ENCODE measurements at regions not wholly inside any gene's neighbourhood (a gene's known extent, or its start where the extent isn't known, plus 50 kb on each side); places are given as distances from the start of the nearest gene placed in this dataset.

DNA sequence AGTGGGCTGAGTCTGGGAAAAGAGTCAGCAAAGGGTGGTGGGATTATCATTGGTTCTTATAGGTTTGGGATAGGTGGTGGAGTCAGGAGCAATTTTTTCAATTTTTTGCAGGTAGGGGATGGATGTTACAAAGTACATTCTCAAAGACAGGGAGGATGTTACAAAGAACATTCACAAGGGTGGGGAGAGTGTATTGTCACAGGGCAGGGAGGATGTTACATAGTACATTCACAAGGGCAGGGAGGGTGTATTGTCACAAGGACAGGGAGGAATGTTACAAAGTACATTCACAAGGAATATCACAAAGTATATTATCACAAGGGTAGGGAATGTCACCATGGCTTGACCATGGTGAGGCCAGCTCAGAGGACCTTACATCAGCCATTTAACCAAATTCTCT lies 58.6 kb upstream of the WDR75 start:
- in situ Hi-C loops (cut with HindIII; ENCODE audit: low pct_unique_long_range_greater_than_20kb, low sequenced_read_pairs), result no loop called here
- H3K36me3 ChIP-seq (ENCODE audit: control insufficient read depth, insufficient read depth, low read length), result no peaks in the 10 kb centered on the region
- no peaks in the 10 kb centered on the region for H3K9me3 ChIP-seq (ENCODE audit: control insufficient read depth, insufficient read depth, low read depth, low read length)
- no TSS peak for BruUV-seq (replicated peaks)
- DNase-seq (ENCODE audit: low read depth, low spot score) (no peak), ATAC-seq (no peak)
- no peaks in the 10 kb centered on the region for H3K27me3 ChIP-seq (ENCODE audit: control insufficient read depth, insufficient read depth, low read length)
- ChIA-PET CTCF (no interaction called here), POLR2A (no interaction called here)
- H3K4me1 ChIP-seq (ENCODE audit: control insufficient read depth, insufficient read depth, low read length), result no peaks in the 10 kb centered on the region; the same call in 1 of the 2 replicates
- TF ChIP-seq, protein P1, sequence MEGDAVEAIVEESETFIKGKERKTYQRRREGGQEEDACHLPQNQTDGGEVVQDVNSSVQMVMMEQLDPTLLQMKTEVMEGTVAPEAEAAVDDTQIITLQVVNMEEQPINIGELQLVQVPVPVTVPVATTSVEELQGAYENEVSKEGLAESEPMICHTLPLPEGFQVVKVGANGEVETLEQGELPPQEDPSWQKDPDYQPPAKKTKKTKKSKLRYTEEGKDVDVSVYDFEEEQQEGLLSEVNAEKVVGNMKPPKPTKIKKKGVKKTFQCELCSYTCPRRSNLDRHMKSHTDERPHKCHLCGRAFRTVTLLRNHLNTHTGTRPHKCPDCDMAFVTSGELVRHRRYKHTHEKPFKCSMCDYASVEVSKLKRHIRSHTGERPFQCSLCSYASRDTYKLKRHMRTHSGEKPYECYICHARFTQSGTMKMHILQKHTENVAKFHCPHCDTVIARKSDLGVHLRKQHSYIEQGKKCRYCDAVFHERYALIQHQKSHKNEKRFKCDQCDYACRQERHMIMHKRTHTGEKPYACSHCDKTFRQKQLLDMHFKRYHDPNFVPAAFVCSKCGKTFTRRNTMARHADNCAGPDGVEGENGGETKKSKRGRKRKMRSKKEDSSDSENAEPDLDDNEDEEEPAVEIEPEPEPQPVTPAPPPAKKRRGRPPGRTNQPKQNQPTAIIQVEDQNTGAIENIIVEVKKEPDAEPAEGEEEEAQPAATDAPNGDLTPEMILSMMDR (IDR thresholded peaks at IDR 0.05), result no peak
- TF ChIP-seq TCF7L2 (IDR thresholded peaks at IDR 0.05; ENCODE audit: low read depth, low read length), result no peak
- no peak for TF ChIP-seq REST (IDR thresholded peaks at IDR 0.05; ENCODE audit: insufficient read depth in 1 of 2, low read depth in 2 of 2, low read length in 1 of 2)
- no peak overlapping the region for H3K27ac ChIP-seq (ENCODE audit: low read length)
- intact Hi-C loops (cut with micrococcal nuclease; ENCODE audit: unreplicated experiment), result no loop called here
- no peak overlapping the region for H3K4me3 ChIP-seq (ENCODE audit: low read depth in 2 of 2, low read length in 2 of 2)

DNA sequence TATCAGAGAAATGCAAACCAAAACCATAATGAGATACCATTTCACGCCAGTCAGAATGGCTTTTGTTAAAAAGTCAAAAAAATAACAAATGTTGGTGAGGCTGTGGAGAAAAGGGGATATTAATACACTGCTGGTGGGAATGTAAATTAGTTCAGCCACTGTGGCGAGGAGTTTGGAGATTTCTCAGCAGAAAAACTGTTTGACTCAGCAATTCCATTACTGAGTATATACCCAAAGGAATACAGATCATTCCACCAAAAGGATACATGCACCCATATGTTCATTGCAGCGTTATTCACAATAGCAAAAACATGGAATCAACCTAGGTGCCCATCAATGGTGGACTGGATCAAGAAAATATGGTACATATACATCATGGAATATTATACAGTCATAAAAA lies 54.5 kb upstream of the WDR75 start:
- POLR2A ChIA-PET, result no interaction called here
- ATAC-seq, result no peak
- Histone ChIP-seq H3K4me3 (ENCODE audit: low read depth in 2 of 2, low read length in 2 of 2) (no peak overlapping the region), H3K4me1 (ENCODE audit: control insufficient read depth, insufficient read depth, low read length) (no peaks in the 10 kb centered on the region), H3K27me3 (ENCODE audit: control insufficient read depth, insufficient read depth, low read length) (no peaks in the 10 kb centered on the region), H3K36me3 (ENCODE audit: control insufficient read depth, insufficient read depth, low read length) (no peaks in the 10 kb centered on the region), H3K9me3 (ENCODE audit: control insufficient read depth, insufficient read depth, low read depth, low read length) (no peaks in the 10 kb centered on the region), H3K27ac (ENCODE audit: low read length) (no peak overlapping the region)
- BruUV-seq (replicated peaks), result no TSS peak
- intact Hi-C loops (cut with micrococcal nuclease; ENCODE audit: unreplicated experiment) (no loop called here), in situ Hi-C loops (cut with HindIII; ENCODE audit: low pct_unique_long_range_greater_than_20kb, low sequenced_read_pairs) (no loop called here)
- CTCF ChIA-PET, result no interaction called here
- TF ChIP-seq POLR2AphosphoS5 (IDR thresholded peaks at IDR 0.05; ENCODE audit: low read depth, low read length), result no peak
- no peak for TF ChIP-seq REST (IDR thresholded peaks at IDR 0.05; ENCODE audit: insufficient read depth in 1 of 2, low read depth in 2 of 2, low read length in 1 of 2)
- TF ChIP-seq, protein P1 (IDR thresholded peaks at IDR 0.05), result no peak
- no peak for TF ChIP-seq TCF7L2 (IDR thresholded peaks at IDR 0.05; ENCODE audit: low read depth, low read length)
- no peak for TF ChIP-seq SIN3A (IDR thresholded peaks at IDR 0.05; ENCODE audit: borderline replicate concordance, insufficient read depth, low read depth, low read length)
- DNase-seq (ENCODE audit: low read depth, low spot score), result no peak

Data from Panc1 (cell line).